OCI-LY1 (cell line): ENCODE measurements at regions not wholly inside any gene's neighbourhood (a gene's known extent, or its start where the extent isn't known, plus 50 kb on each side); places are given as distances from the start of the nearest gene placed in this dataset.

Experiments
- H2AFZ ChIP-seq: fragments of 200-600 bp; sonication (generic), shearing (Covaris generic); 2 replicates; pipeline ENCODE4 v1.6.0; 2014; ENCODE audit warnings: antibody characterized with exemption, mild to moderate bottlenecking, low read length
- H3F3A ChIP-seq: fragments of 200-600 bp; sonication (generic), shearing (Covaris generic); 2 replicates; pipeline ENCODE4 v1.6.0; 2014; ENCODE audit warnings: mild to moderate bottlenecking, antibody characterized with exemption, low read length, moderate library complexity; ENCODE audit not compliant: insufficient read depth
- H3K27ac ChIP-seq: fragments of 200-600 bp; sonication (generic); 2 replicates; pipeline ENCODE4 v1.5.1; 2014; ENCODE audit warnings: low read length, mixed run types, mild to moderate bottlenecking, low read depth; ENCODE audit not compliant: poor library complexity, severe bottlenecking
- H3K27me3 ChIP-seq: fragments of 200-600 bp; sonication (generic); 2 replicates; pipeline ENCODE4 v1.6.0; 2014; ENCODE audit warnings: antibody characterized with exemption, mild to moderate bottlenecking, low read length, moderate library complexity; ENCODE audit not compliant: insufficient read depth
- H3K36me3 ChIP-seq: fragments of 200-600 bp; sonication (generic); 2 replicates; pipeline ENCODE4 v1.6.1; 2014; ENCODE audit warnings: mild to moderate bottlenecking, antibody characterized with exemption, low read length, moderate library complexity, mixed read lengths; ENCODE audit not compliant: insufficient read depth
- H3K4me1 ChIP-seq: fragments of 200-600 bp; sonication (generic); 2 replicates; pipeline ENCODE4 v1.5.1; 2014; ENCODE audit warnings: mild to moderate bottlenecking, low read length, moderate library complexity; ENCODE audit not compliant: insufficient read depth, severe bottlenecking
- H3K4me2 ChIP-seq: fragments of 200-600 bp; sonication (generic), shearing (Covaris generic); 2 replicates; pipeline ENCODE4 v1.6.1; 2014; ENCODE audit warnings: low read length
- H3K4me3 ChIP-seq: fragments of 200-600 bp; sonication (generic); 2 replicates; pipeline ENCODE4 v1.5.1; 2014; ENCODE audit warnings: low read length, low read depth, mild to moderate bottlenecking, mixed read lengths; ENCODE audit not compliant: poor library complexity, severe bottlenecking
- H3K79me2 ChIP-seq: fragments of 200-600 bp; shearing (Covaris generic); 2 replicates; pipeline ENCODE4 v1.6.1; 2016; ENCODE audit warnings: mixed run types, low read length, mixed read lengths; ENCODE audit not compliant: insufficient read depth
- H3K9ac ChIP-seq: fragments of 200-600 bp; sonication (generic), shearing (Covaris generic); 2 replicates; pipeline ENCODE4 v1.6.1; 2014; ENCODE audit warnings: mild to moderate bottlenecking, low read length, mixed read lengths
- H3K9me2 ChIP-seq: fragments of 200-600 bp; sonication (generic), shearing (Covaris generic); 2 replicates; pipeline ENCODE4 v1.6.1; 2014; ENCODE audit warnings: low read depth, mild to moderate bottlenecking, low read length, mixed read lengths
- H3K9me3 ChIP-seq: fragments of 200-600 bp; shearing (Covaris generic); 2 replicates; pipeline ENCODE4 v1.6.1; 2014; ENCODE audit warnings: low read length, mixed read lengths
- H4K20me1 ChIP-seq: fragments of 200-600 bp; sonication (generic), shearing (Covaris generic); 2 replicates; pipeline ENCODE4 v1.6.0; 2016; ENCODE audit warnings: mild to moderate bottlenecking, low read length; ENCODE audit not compliant: insufficient read depth
- EZH2 ChIP-seq: fragments of 200-600 bp; sonication (generic), shearing (Covaris generic); IDR thresholded peaks from 2 replicates; pipeline ENCODE4 v1.8.0; 2017; ENCODE audit warnings: borderline replicate concordance, mixed run types, mild to moderate bottlenecking, antibody characterized with exemption, low read length, moderate library complexity, mixed read lengths
- TF ChIP-seq, protein P1 (sequence below): fragments of 200-600 bp; sonication (generic), shearing (Covaris generic); IDR thresholded peaks from 2 replicates; pipeline ENCODE4 v1.5.1; 2017; ENCODE audit warnings: mild to moderate bottlenecking, antibody characterized with exemption, low read length, moderate library complexity, mixed read lengths

DNA sequence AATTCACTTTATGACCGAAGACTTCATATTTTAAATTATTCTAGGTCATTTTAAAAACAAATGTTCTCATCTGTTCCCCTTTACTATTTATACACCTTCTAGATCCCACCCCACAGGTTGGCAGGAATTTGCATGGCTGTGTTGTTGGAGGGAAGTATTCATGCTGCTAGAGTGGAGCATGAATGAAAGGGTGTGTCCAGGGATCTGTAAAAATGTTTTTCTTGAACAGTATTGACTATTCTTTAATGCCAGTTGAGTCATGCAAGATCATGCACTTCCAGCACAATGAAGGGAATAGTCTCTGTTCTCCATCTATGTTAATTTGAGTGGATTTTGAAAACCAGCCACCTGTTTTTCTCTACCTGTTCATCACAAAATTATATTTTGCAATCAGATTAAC, 52.0 kb upstream of the COL3A1 start:
- Histone ChIP-seq H3K9ac (no peak overlapping the region), H3K27me3 (no peaks in the 10 kb centered on the region), H3K4me3 (no peak overlapping the region), H2AFZ (no peak overlapping the region), H3K4me1 (no peaks in the 10 kb centered on the region), H3K4me2 (no peak overlapping the region), H3K27ac (no peak overlapping the region), H3K9me2 (no peaks in the 10 kb centered on the region), H3K36me3 (no peaks in the 10 kb centered on the region), H3K79me2 (no peaks in the 10 kb centered on the region), H3F3A (no peaks in the 10 kb centered on the region), H4K20me1 (no peaks in the 10 kb centered on the region), H3K9me3 (no peaks in the 10 kb centered on the region)
- TF ChIP-seq, protein P1, sequence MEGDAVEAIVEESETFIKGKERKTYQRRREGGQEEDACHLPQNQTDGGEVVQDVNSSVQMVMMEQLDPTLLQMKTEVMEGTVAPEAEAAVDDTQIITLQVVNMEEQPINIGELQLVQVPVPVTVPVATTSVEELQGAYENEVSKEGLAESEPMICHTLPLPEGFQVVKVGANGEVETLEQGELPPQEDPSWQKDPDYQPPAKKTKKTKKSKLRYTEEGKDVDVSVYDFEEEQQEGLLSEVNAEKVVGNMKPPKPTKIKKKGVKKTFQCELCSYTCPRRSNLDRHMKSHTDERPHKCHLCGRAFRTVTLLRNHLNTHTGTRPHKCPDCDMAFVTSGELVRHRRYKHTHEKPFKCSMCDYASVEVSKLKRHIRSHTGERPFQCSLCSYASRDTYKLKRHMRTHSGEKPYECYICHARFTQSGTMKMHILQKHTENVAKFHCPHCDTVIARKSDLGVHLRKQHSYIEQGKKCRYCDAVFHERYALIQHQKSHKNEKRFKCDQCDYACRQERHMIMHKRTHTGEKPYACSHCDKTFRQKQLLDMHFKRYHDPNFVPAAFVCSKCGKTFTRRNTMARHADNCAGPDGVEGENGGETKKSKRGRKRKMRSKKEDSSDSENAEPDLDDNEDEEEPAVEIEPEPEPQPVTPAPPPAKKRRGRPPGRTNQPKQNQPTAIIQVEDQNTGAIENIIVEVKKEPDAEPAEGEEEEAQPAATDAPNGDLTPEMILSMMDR: no peak
- TF ChIP-seq EZH2: no peak
